ENCODE measurements at regions not wholly inside any gene's neighbourhood (a gene's known extent, or its start where the extent isn't known, plus 50 kb on each side); places are given as distances from the start of the nearest gene placed in this dataset.

DNA sequence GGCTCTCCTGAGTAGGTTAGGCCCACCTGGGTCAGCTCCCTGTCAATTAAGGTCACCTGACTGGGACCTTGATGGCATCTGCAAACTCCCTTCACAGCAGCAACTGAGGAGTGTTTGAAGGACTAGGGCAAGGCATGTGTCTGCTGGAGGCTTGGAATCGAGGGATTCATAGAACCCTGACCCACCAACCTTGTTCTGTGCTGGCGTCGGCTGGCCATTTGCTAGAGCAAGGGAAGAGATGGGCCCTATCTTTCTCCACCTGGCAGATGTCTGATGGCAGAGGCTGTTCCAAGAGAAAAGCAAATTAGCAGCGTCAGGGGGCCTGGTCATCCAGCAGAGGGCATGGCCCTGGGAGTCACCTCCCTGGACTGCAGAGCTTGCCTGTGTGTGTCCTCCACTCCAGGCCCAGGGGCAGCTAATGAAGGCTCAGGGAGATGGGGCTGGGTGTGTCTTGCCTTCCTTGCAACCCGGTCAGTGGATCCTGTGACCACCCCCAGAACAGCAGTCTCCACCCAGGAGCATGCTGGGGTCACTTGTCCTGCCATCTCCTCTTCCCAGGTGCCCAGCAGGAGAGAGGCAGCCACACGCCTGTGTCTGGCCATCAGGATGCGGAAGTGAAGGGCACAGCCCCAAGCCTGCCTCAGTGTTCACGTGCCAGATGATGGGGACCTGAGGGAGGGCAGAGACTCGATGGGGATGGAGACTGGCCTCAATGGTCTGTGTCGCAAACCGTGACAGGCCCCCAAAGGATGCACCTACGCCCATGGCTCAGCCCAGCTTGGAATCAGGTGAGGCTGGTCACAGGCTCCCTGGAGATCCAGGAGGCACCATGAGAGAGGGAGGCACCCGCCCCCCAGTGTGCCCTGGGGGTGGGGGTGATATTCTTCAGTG is 53.9 kb downstream of the BARX1 start:
- Histone ChIP-seq H3K9me3 (no peaks in the 10 kb centered on the region), H3K4me1 (no peaks in the 10 kb centered on the region), H3K27ac (no peak overlapping the region), H3K27me3 (no peaks in the 10 kb centered on the region), H3K36me3 (no peaks in the 10 kb centered on the region), H3K4me3 (replicated peaks in 1 of 3) (no peak overlapping the region)
- WGBS, 2 donors: 78 to 89% methylated on average over 9 to 11 of the region's 13 CpGs
- TF ChIP-seq CTCF (IDR thresholded peaks at IDR 0.05) (no peak), POLR2A (IDR thresholded peaks at IDR 0.05) (no peak)
- intact Hi-C loops (cut with DNase I): no loop called here
- no peak for DNase-seq

DNA sequence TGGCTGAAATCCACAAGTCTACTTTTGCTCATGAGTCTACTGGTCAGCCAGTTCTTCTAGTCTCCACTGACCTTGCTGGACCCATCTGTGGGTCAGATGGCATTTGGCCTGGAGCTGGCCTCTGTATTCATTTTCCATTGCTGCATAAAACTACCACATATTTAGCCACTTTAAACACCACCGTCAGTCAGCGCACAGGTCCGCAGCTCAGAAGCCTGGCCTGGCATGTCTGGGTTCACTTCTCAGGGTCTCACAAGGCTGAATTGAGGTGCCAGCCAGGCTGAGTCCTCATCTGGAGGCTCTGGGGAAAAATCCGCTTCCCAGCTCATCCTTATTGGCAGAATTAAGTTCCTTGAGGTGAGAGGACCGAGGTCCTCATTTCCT is 54.7 kb downstream of the BARX1 start:
- Histone ChIP-seq H3K36me3 (no peaks in the 10 kb centered on the region), H3K27ac (no peak overlapping the region), H3K4me1 (no peaks in the 10 kb centered on the region), H3K27me3 (no peaks in the 10 kb centered on the region), H3K9me3 (no peaks in the 10 kb centered on the region), H3K4me3 (replicated peaks in 1 of 3) (no peak overlapping the region)
- TF ChIP-seq CTCF (IDR thresholded peaks at IDR 0.05) (no peak), POLR2A (IDR thresholded peaks at IDR 0.05) (no peak)
- DNase-seq: no peak
- 88 to 93% methylated on average over 5 of the region's 5 CpGs for WGBS, 2 donors
- intact Hi-C loops (cut with DNase I): no loop called here

GRCh38 chr9:93899609-93900435 is 55.3 kb downstream of the BARX1 start:
- WGBS, 2 donors: 93 to 96% methylated on average over 8 of the region's 8 CpGs
- DNase-seq: no peak
- H3K9me3 ChIP-seq: no peaks in the 10 kb centered on the region

GRCh38 chr9:93898502-93899426 is 56.4 kb downstream of the BARX1 start:
- Histone ChIP-seq H3K4me1 (no peaks in the 10 kb centered on the region), H3K36me3 (no peaks in the 10 kb centered on the region), H3K27ac (no peak overlapping the region), H3K4me3 (replicated peaks in 1 of 3) (no peak overlapping the region), H3K9me3 (no peaks in the 10 kb centered on the region), H3K27me3 (no peaks in the 10 kb centered on the region)
- no peak for DNase-seq
- no peak for TF ChIP-seq POLR2A (IDR thresholded peaks at IDR 0.05)
- no peak for TF ChIP-seq CTCF (IDR thresholded peaks at IDR 0.05)
- intact Hi-C loops (cut with DNase I): no loop called here
- 80 to 82% methylated on average over 17 of the region's 17 CpGs for WGBS, 2 donors

More at GRCh38 chr9:93899609-93900435, 55.3 kb downstream of the BARX1 start:
- Histone ChIP-seq H3K4me1 (no peaks in the 10 kb centered on the region), H3K27ac (no peak overlapping the region), H3K4me3 (replicated peaks in 1 of 3) (no peak overlapping the region), H3K27me3 (no peaks in the 10 kb centered on the region), H3K36me3 (no peaks in the 10 kb centered on the region)
- intact Hi-C loops (cut with DNase I): no loop called here
- no peak for TF ChIP-seq POLR2A (IDR thresholded peaks at IDR 0.05)

DNA sequence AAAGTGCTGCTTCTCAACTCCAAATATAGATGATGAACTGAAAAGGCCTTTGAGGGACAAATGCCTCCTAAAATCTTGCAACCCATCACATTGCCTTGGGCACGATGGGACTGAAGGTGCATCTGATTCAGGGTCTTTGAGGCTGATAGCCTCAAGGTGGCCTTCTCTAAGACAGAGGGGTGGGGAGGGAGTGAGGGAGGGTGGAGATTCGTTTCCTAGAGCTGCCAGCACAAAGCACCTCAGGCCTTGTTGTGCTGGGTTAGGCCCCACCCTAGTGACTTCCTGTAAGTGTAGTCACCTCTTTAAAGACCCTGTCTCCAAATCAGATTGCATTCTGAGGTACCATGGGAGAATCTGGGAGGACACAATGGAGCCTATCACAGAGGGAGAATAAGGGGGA is 57.1 kb downstream of the BARX1 start:
- Histone ChIP-seq H3K36me3 (no peaks in the 10 kb centered on the region), H3K27ac (no peak overlapping the region)

More for the DNA sequence above, 57.1 kb downstream of the BARX1 start:
- 47 to 75% methylated on average over 2 of the region's 2 CpGs for WGBS, 2 donors
- no peaks in the 10 kb centered on the region for H3K27me3 ChIP-seq
- DNase-seq: no peak
- intact Hi-C loops (cut with DNase I): no loop called here
- no peaks in the 10 kb centered on the region for H3K9me3 ChIP-seq
- no peak overlapping the region for H3K4me3 ChIP-seq (replicated peaks in 1 of 3)
- TF ChIP-seq POLR2A (IDR thresholded peaks at IDR 0.05) (no peak), CTCF (IDR thresholded peaks at IDR 0.05) (no peak)
- H3K4me1 ChIP-seq: no peaks in the 10 kb centered on the region

Data from thyroid gland (tissue), 4 donors.